ENCODE measurements at regions not wholly inside any gene's neighbourhood (a gene's known extent, or its start where the extent isn't known, plus 50 kb on each side); places are given as distances from the start of the nearest gene placed in this dataset.

- Mint-ChIP-seq H3K9me3 (no peaks in the 10 kb centered on the region), H3K27ac (no peak overlapping the region), H3K4me1 (no peaks in the 10 kb centered on the region), H3K4me3 (no peak overlapping the region), H3K27me3 (no peaks in the 10 kb centered on the region), H3K36me3 (ENCODE audit: low read depth) (no peaks in the 10 kb centered on the region)
- ChIA-PET POLR2A (no interaction called here), CTCF (no interaction called here)
- intact Hi-C loops (cut with micrococcal nuclease) = no loop called here
- TF ChIP-seq CTCF (IDR thresholded peaks at IDR 0.05) = no peak
- no peak for DNase-seq
- ATAC-seq (ENCODE audit: low read depth) = no peak
Observed at GRCh38 chr2:146918280-146918679, 926.5 kb upstream of the ACVR2A start.

- H3K4me1 Mint-ChIP-seq = no peaks in the 10 kb centered on the region
- POLR2A ChIA-PET = no interaction called here
- H3K36me3 Mint-ChIP-seq (ENCODE audit: low read depth) = no peaks in the 10 kb centered on the region
- no peak overlapping the region for H3K4me3 Mint-ChIP-seq
- no peaks in the 10 kb centered on the region for H3K9me3 Mint-ChIP-seq
- H3K27me3 Mint-ChIP-seq = no peaks in the 10 kb centered on the region
- CTCF ChIA-PET = no interaction called here
- intact Hi-C loops (cut with micrococcal nuclease) = no loop called here
- TF ChIP-seq CTCF (IDR thresholded peaks at IDR 0.05) = no peak
- DNase-seq = no peak
- H3K27ac Mint-ChIP-seq = no peak overlapping the region
- ATAC-seq (ENCODE audit: low read depth) = no peak
Observed at GRCh38 chr2:146917431-146918042, 927.3 kb upstream of the ACVR2A start.

GRCh38 chr2:146916914-146917313 is 927.9 kb upstream of the ACVR2A start:
- no peak for DNase-seq
- ChIA-PET POLR2A (no interaction called here), CTCF (no interaction called here)
- no peak for ATAC-seq (ENCODE audit: low read depth)
- no peaks in the 10 kb centered on the region for H3K9me3 Mint-ChIP-seq
- no peak for TF ChIP-seq CTCF (IDR thresholded peaks at IDR 0.05)
- H3K4me3 Mint-ChIP-seq = no peak overlapping the region
- no peaks in the 10 kb centered on the region for H3K4me1 Mint-ChIP-seq
- no peaks in the 10 kb centered on the region for H3K27me3 Mint-ChIP-seq
- intact Hi-C loops (cut with micrococcal nuclease) = no loop called here
- no peaks in the 10 kb centered on the region for H3K36me3 Mint-ChIP-seq (ENCODE audit: low read depth)
- no peak overlapping the region for H3K27ac Mint-ChIP-seq

- Mint-ChIP-seq H3K27me3 (no peaks in the 10 kb centered on the region), H3K4me1 (no peaks in the 10 kb centered on the region), H3K36me3 (ENCODE audit: low read depth) (no peaks in the 10 kb centered on the region), H3K27ac (no peak overlapping the region), H3K4me3 (no peak overlapping the region), H3K9me3 (no peaks in the 10 kb centered on the region)
- POLR2A ChIA-PET = no interaction called here
- no peak for DNase-seq
- CTCF ChIA-PET = no interaction called here
- no peak for ATAC-seq (ENCODE audit: low read depth)
- no peak for TF ChIP-seq CTCF (IDR thresholded peaks at IDR 0.05)
- intact Hi-C loops (cut with micrococcal nuclease) = no loop called here
Observed at GRCh38 chr2:146913476-146913875, 931.4 kb upstream of the ACVR2A start.

- ChIA-PET POLR2A (no interaction called here), CTCF (no interaction called here)
- no peaks in the 10 kb centered on the region for H3K4me1 Mint-ChIP-seq
- H3K27ac Mint-ChIP-seq = no peak overlapping the region
- no peaks in the 10 kb centered on the region for H3K27me3 Mint-ChIP-seq
- H3K9me3 Mint-ChIP-seq = no peaks in the 10 kb centered on the region
- ATAC-seq (ENCODE audit: low read depth) (no peak), DNase-seq (no peak)
- intact Hi-C loops (cut with micrococcal nuclease) = no loop called here
- H3K4me3 Mint-ChIP-seq = no peak overlapping the region
- TF ChIP-seq CTCF (IDR thresholded peaks at IDR 0.05) = no peak
- no peaks in the 10 kb centered on the region for H3K36me3 Mint-ChIP-seq (ENCODE audit: low read depth)
Observed at GRCh38 chr2:146912536-146912935, 932.3 kb upstream of the ACVR2A start.
